ENCODE measurements at regions not wholly inside any gene's neighbourhood (a gene's known extent, or its start where the extent isn't known, plus 50 kb on each side); places are given as distances from the start of the nearest gene placed in this dataset.

DNA sequence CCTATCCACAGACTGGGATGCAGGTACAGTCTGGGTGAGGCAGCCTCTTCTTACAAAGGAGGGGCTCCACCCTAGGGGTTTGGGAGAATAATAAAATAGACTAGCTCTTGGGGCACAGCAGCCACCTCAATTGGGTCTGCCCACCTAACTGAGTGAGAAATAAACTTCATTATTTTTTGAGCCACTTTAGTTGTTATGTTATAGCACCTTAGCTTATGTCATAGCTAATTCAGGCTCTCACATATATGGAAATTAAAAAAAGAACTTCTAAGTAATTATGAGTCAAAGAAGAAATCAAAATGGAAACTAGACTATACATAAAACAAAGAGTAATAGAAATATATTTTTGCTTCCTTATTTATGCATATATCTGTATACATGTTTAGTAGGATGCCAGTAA, 318.5 kb upstream of the B3GALT2 start:
- DNase-seq: no peak

DNA sequence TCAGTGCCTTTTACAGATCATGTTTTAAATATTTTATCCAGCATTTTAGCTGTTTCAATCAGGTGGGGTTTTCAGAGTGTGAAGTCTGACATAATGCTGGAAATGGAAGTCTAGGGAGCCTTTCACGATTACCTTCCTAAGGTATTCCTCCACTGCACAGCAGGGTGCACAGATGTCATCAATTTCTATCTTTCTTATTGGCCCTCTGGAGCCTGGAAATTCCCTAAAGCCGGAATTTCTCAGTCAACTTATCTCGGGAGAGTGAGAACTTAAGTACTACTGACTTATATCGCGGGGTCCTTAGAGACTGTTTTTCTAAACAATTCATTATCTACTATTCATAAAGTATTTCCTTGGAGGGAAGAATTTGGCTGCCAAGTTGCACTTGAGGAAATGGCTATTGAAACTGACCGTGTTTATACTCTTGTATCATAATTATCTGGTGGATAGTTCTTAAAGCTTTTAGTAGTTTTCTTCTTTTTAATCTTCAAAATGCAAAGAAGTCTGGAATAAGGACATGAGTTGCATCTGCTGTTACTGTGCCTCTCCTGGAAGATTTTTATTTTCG, 311.8 kb upstream of the B3GALT2 start:
- no peak for DNase-seq

DNA sequence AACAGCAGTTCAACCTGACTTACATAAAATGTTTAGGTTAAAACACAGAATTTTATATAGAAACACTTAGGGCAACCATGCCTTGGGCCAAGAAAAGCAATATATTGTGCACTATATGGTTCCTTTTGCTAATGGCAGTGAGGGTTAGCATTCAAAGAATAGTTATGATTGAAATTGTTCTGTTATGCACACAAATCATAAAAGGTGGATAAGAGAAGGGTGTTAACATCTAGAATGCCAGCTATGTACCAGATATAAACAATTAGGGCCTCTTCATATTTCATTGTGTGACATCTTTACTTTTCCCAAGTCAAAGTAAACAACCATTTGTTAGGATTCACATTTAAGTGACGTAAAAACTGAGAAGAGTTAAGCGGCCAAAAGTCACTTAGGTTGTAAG, 308.0 kb upstream of the B3GALT2 start:
- no peak for DNase-seq

DNA sequence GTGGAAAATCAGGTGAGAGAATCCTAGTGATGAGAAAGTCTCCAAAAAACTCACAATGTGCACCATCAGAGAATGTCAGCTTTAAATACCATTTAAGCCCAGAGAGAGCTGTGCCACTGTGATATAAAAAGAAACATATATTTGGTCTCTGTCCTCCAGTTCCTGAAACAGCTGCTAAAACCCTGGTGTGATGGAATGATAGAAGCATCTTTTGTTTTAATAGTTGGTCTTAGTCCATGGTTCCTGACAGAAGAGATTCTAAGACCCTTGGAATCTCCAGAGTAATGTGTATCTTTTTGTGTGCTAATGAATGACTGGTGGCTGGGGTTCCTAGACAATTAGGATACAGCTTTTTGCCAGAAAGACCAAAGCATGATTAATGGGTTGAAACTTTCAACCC, 302.8 kb upstream of the B3GALT2 start:
- no peak for DNase-seq

DNA sequence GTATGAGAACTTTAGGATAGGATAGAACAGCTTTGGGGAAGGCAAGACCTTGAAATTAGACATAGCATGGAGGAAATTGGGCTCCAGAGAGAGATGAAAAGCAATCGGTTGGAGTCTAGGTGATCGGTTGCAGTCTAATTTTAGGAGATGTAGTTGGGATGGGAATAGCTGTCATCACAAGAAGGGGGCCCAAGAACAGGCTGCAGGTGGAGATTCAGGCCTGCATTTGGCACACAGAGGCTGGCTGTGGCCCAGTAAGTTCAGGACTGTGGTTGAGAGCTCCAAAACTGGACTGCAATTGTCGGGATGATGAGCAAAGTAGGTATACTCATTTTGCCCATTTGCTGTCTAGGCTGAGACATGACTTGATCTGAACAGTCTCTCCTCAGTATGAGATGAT, 301.3 kb upstream of the B3GALT2 start:
- no peak for DNase-seq

DNA sequence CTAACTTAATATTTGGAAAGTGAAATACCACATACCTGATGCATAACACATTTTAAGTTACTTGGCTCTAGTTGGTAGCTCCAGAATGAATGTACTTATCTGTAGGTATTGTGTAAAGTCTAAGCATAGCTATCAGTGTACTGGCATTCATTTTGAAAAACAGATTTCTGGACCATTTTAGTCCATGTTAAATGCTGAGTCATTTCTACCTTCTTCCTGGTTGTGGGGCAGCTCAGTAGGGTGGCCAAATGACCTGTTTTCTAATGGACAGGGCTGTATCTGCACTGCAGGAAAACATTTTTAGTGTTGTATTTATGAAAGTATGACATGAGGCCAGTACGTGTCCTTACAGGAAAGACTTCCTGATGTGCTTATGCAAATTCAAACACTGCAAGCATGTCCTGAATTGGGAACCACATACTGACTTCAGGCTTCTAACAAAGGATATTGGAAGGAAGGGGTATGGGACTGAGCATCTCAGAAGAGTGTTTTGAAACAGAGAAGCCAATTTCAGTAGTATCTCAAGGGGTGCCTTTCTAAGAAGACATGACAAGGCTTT, 300.3 kb upstream of the B3GALT2 start:
- DNase-seq: no peak

DNA sequence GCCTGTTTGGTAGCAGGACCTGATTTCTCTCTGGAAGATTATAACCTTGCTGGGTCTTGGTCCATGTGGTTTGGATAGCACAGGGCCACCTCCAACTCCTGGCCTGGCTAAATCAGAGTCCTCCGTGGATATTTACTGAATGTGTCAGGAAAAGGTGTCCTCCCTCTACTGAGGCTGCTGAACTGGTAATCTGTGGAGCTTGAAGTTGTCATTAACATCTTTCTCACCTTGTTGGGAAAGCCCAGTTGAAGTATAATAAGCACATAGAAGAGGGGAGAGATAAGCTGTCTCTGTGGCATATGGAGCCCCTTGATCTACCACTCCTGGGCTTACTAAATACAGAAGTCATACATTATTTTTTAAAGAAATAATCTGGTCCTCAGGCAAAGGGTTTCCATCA, 294.3 kb upstream of the B3GALT2 start:
- DNase-seq: no peak

DNA sequence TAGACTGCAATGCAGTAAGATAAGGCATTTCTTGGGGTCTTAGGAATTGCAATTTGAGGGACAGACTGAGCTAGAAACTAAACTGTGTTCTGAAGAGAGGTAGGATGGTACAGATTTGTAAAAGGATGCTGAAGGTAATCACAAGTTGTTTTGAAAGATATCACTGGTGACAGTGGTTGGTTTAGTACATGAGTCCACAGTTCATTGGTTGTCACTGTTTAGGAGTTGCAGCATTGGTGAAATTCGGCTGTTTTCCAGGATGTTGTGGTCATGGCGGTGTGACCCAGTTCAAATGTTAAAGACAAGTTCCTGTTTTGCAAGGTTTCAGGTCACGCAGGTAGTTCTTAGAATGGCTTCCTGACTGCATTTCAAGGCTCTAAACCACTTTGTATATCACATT, 292.8 kb upstream of the B3GALT2 start:
- no peak for DNase-seq

DNA sequence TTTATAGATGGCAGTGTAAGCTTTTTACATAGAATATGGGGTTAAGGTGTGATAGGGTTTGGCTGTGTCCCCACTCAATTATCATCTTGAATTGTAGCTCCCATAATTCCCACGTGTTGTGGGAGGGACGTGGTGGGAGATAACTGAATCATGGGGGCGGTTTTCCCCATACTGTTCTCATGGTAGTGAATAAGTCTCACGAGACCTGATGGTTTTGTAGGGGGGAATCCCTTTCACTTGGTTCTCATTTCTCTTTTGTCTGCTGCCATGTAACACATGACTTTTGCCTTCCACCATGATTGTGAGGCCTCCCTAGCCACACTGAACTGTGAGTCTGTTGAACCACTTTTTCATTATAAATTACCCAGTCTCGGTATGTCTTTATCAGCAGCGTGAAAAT, 290.3 kb upstream of the B3GALT2 start:
- DNase-seq: no peak

DNA sequence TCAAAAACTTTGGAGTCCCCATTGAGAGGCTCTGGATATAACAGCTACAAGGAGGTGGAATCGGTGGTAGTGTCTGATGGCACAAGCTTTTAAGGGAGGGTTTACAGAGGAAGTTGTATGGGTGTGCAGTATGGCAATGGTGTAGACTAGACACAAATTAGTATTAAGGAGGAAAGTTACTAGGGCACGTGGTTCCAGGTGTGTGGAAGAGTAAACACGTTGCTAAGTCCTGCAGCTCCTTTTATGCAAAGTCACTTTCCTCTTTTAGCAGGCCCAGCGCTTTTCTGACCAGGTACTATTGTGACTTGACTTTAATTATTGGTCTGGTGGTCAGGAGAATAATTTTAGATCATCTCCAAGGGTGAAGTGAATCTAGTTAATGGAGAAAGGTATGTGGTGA, 287.5 kb upstream of the B3GALT2 start:
- DNase-seq: no peak

DNA sequence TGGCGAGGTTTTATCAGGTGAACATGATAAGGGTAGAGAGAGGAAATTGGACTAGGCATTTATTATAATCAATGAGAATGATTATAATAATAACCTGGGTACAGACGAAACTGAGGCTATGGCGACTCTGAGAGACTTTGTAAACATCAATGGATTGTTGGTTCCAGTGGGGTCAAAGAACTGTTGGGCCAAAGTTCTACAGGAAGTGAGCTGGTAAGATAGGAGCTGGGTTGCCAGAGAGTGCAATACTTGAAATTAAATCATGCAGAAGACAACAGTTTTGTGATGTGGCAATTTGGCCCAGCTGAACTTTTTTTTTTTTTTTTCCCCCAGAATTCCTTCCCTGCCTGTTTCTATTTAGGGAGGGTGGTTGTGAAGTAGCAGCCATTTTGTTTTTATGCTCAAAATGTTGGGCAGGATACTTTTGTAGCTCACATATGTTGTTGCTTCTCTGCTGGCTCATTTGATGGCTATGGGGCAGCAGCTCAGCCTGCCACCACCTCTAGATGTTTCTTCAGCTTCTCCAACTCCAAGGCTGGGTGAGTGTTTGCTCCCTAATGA, 286.5 kb upstream of the B3GALT2 start:
- DNase-seq: no peak

DNA sequence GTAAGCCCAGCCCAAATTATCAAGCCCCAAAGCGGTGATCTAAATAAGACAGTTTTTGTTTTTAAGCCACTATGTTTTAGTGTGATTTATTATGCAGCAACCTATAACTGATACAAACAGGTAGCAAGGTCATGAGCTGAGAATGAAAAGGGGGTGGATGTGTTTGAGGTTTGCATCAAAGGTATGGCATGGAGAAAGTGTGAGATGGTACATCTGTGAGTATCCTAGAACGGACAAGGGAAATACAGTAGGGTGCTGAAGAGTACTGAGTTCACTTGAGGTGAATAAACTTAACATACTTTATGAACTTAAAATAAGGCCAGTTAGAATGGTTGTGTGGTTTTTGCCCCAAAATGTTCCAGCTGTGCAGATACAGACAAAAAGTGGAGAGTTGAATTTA, 286.0 kb upstream of the B3GALT2 start:
- no peak for DNase-seq

DNA sequence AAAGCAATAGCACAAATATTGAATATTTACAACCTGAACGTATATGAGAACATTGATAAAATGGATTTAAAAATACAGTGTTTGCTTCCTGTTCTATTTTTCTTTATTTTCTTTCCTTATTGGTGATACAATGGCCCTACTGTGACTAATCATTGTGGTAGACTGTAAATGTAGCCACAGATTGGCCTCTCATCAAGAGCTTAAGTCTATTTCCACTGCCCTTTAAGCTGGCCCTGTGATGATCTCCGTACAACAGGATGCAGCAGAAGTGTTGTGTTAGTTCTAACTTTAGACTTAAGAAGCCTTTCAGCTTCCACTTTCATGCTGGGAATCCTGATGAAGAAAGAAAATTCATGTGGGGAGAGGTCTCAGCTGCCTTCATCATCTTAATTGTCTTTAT, 285.6 kb upstream of the B3GALT2 start:
- no peak for DNase-seq

DNA sequence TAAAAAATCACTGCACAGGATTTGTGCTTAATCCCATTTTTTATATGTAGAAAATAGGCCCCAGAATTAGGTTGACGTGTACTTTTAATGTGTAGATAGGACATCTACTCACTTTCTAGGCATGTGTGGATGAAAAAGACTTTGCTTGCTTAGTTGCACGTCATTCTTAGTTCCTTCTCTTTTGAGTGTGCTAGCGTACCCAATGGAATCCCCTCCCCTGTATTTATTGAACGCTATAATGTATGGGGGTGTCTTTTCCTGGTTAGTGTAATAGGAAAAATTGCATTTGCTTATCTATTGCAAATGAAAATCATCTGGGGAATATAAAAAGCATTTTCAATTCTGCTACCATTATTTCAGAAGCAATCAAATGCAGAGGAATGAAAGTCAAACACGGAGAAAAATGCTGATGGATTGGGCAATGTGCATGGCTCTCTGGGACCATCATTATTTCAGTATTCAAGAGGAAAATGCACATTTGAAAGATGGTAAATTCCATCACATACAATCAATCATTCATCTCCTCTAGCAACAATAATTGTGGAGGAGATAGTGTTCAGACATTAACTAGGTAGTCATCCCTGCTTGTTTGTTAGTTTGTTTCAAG, 277.0 kb upstream of the B3GALT2 start:
- DNase-seq: no peak

DNA sequence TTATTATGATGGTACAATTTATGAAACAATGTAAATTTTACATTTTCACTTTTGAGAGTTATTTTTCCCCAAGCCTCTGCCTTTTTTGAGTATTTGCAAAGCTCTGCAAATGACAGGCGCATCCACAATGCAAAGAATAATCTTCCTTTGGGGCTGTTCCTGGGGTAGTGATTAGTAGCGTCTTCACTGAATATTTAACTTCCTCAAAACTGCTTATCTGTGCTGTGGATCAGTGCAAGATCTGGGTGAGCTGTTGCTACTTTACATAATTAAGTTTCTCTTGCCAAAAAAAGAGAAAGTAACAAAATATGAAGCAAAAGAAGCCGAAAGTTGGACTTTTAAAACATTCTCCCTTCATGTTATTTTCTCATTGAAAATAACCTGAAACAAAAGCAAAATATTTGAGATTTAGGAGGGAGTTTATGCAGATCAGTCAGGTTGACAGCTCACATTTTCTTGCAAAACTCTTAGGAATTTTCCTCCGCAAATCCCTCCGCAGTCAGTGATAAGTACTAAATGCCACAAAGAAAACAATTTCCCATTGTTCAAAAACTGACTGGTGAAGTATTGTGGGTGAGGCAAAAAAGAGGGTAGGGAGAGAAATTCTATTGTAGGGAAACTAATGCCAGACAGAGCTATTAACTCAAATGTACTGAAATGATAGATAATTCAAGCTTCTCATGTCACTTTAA, 276.4 kb upstream of the B3GALT2 start:
- no peak for DNase-seq

DNA sequence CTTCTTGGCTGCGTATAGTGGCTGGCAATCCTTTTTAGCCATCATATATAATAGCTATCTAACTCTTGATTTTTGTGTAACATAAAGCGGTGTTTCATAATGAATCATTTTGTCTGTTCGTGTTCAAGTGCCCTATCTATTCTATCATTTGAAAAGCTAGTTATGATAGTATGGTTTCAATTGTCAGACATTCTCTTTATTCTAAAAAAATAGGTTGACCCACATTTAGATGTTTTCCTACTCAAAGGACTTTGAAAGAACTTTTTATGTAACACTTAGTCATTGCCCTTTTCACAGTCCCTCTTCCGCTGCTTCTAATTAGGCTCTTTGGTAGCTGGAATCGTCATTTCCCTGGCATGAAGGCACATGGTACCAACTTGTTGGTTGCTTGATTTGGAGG, 272.2 kb upstream of the B3GALT2 start:
- DNase-seq: no peak

DNA sequence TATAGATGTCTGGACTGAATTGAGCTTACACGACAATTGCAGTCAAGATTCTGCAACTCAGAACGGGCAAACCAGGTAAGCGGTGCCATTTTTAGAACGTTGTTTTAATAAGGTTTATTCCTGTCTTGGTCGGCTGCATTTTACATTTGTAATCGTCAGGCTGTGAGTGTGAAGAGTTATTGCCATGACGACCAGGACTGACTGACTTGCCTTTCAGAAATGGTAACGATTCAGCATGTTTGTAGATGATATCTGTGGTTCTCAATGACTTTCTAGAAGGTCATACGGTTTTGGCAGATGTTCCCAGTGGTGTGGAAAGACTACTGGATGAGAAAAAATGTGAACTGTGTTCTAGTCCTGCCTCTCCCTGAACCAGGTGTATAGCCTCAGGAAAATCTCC, 271.3 kb upstream of the B3GALT2 start:
- DNase-seq: peak in 1 of 2 experiments; percentile 5

DNA sequence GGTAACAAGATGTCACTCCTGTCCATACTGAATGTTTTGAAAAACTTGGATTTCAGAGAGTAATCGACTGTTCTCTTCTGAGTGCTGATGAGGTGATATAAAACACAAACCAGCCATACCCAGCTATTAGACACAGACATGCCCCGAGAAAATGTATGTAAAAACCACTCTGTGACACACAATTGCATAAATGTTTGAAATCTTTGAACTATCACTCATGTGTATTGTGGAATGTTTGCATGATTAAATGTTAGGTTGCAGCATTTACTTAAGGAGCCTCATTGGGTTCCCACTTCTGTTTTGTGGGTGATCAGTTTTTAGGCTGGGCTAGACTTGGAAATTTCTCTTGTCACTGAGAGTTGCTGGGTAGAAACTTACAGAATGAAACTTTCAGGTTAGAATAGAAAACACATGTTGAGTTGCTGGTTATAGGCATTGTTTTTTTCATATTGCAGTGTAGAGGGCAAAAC, 270.4 kb upstream of the B3GALT2 start:
- DNase-seq: no peak

DNA sequence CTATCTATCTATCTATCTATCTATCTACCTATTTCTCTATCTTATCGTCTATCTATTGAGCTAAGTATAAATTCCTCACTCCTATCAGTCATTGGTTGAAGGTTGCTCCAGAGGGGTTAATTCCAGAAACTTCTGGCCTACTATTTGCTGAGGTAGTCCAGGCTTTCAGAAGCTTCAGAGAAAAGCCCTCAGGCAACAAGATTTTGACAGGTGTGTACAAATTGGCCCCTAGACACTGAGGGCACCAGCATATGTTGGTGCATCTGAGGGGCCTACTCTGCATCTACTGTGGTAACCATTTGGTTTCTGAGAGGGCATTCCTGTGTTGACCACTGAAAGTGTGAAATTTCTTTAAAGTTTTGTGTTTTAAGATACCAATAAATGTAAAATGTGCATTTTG, 265.2 kb upstream of the B3GALT2 start:
- DNase-seq: no peak

DNA sequence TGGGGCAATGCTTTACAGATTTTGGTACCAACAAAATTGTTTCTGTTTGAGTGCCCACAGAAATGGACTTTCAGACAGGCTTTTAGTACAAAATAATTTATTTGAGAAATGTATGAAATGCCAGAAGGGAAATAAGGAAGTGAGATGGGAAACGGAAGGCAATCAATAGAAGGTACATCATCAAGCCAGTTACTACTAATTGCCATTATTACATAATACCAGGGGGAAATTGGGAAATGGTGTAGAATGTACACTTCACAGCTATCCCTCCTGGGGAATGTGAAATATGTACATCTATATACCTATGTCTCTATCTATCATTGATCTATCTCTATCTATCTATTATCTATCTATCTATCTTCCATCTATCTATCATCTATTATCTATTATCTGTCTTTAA, 264.6 kb upstream of the B3GALT2 start:
- DNase-seq: no peak

DNA sequence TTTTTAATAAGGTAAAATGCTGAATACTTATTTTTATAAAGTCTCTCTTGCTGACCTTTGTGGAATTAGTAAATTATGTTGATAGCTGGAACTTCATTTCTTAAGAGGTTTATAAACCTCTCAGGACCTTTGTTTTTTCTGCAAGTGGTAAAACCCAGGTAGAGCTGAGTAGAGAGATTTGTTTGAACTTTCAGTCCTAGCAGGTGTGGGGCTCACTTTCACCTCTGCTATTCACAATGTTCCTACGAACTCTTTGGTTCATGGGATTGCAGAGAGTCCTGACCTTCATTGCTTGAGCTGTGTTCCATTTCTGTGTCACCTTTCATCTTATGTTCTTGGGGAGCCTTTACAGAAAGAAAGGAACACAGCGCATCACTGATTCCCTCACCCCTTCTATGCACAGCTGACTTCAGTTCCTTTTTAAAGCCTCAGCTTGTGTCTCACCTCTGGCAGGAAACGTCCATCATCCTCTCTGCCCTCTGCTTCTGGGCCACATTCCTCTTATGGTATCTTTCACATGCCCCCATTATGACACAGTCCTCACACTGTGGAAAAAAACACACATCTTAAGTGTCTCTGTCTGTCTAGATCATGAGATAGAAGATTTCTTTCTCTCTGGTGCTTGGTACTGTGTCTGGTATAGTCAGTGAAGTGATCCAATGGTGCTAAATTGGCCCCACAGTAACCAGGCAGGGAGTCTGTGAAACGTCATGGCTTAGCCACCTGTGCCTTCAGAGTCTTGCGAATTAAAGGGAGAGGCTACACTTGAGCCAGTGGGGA, 262.5 kb upstream of the B3GALT2 start:
- DNase-seq: no peak

DNA sequence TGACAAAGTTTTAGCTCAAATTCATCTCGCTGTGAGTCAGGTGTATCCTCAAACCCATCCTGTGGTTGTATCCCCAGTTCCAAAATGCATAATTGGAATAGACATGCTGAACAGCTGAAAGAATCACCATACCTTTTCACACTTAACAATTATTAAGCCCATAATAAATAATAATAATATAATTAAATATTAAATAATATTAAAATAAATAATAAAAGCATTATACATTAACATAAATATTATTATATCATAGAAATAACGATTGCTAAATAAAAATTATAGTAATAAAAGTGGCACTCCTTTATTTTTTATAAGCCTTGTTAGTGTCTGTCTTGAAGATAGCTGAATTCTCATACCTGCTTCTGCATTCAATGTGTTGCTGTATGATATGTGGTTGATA, 257.5 kb upstream of the B3GALT2 start:
- no peak for DNase-seq

DNA sequence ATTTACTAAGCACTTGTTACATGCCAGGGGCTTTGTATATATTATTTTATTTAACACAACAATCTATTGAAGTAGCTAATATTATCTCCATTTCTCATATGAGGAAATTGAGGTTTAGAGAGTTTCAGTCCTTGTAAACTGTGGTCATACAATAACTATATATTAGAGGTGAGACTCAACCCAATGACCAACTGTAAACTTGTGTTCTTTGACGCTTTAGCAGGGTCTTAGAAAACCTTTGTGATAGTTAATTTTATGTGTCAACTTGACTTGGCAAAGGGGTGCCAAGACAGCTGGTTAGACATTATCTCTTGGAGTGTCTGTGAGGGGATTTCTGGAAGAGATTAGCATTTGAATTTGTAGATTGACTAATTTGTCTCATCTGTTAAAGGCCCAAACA, 252.4 kb upstream of the B3GALT2 start:
- DNase-seq: no peak
